Smooth muscle cell (in vitro differentiated cells): ENCODE measurements at regions not wholly inside any gene's neighbourhood (a gene's known extent, or its start where the extent isn't known, plus 50 kb on each side); places are given as distances from the start of the nearest gene placed in this dataset.
"Not testable (repeated sequence)": the region's sequence is repeated elsewhere in the genome, so short reads cannot be mapped to it uniquely, and the experiment has no call there.

ENCODE experiments used
- DNase-seq: peaks from one replicate; lab custom pipeline; 2025; ENCODE audit not compliant: unreplicated experiment; lab: John Stamatoyannopoulos, UW
- H2AFZ ChIP-seq: fragments of 200-600 bp; sonication (generic); 2 replicates; pipeline ENCODE4 v1.6.0; 2016; ENCODE audit warnings: antibody characterized with exemption, low read depth, mild to moderate bottlenecking
- H3F3A ChIP-seq: fragments of 200-600 bp; sonication (generic); 2 replicates; pipeline ENCODE4 v1.6.0; 2017; ENCODE audit warnings: antibody characterized with exemption, low read depth
- H3K27ac ChIP-seq: fragments of 200-600 bp; sonication (generic); 2 replicates; pipeline ENCODE4 v1.5.1; 2016; ENCODE audit warnings: low read depth, mild to moderate bottlenecking
- H3K27me3 ChIP-seq: fragments of 200-600 bp; sonication (generic); 2 replicates; pipeline ENCODE4 v1.6.1; 2016; ENCODE audit warnings: low read depth, mild to moderate bottlenecking
- H3K36me3 ChIP-seq: fragments of 200-600 bp; sonication (generic); 2 replicates; pipeline ENCODE4 v1.5.1; 2016; ENCODE audit warnings: low read depth
- H3K4me1 ChIP-seq: fragments of 200-600 bp; sonication (generic); 2 replicates; pipeline ENCODE4 v1.5.1; 2016; ENCODE audit warnings: low read depth
- H3K4me2 ChIP-seq: fragments of 200-600 bp; sonication (generic); 2 replicates; pipeline ENCODE4 v1.6.0; 2016; ENCODE audit warnings: mild to moderate bottlenecking
- H3K4me3 ChIP-seq: fragments of 200-600 bp; sonication (generic); 2 replicates; pipeline ENCODE4 v1.5.1; 2016; ENCODE audit warnings: mild to moderate bottlenecking
- H3K79me2 ChIP-seq: fragments of 200-600 bp; sonication (generic); 2 replicates; pipeline ENCODE4 v1.6.0; 2016; ENCODE audit warnings: low read depth, mild to moderate bottlenecking
- H3K9ac ChIP-seq: fragments of 200-600 bp; sonication (generic); 2 replicates; pipeline ENCODE4 v1.6.0; 2016; ENCODE audit warnings: low read depth
- H3K9me3 ChIP-seq: fragments of 200-600 bp; sonication (generic); replicated peaks from 2 replicates; pipeline ENCODE4 v1.5.1; 2016; ENCODE audit warnings: low read depth
- H4K20me1 ChIP-seq: fragments of 200-600 bp; sonication (generic); 2 replicates; pipeline ENCODE4 v1.6.0; 2016; ENCODE audit warnings: low read depth
- WGBS: methylation state at CpG from one replicate; pipeline ENCODE4 v1.1.7; 2016; ENCODE audit warnings: low lambda C conversion rate; 5-methylcytosine and 5-hydroxymethylcytosine counted together
- TF ChIP-seq, protein P1 (sequence below): fragments of 200-600 bp; sonication (generic); IDR thresholded peaks from 2 replicates; pipeline ENCODE4 v1.5.1; 2017; ENCODE audit warnings: borderline replicate concordance, mild to moderate bottlenecking, antibody characterized with exemption; ENCODE audit not compliant: insufficient read depth, poor library complexity, severe bottlenecking

DNA sequence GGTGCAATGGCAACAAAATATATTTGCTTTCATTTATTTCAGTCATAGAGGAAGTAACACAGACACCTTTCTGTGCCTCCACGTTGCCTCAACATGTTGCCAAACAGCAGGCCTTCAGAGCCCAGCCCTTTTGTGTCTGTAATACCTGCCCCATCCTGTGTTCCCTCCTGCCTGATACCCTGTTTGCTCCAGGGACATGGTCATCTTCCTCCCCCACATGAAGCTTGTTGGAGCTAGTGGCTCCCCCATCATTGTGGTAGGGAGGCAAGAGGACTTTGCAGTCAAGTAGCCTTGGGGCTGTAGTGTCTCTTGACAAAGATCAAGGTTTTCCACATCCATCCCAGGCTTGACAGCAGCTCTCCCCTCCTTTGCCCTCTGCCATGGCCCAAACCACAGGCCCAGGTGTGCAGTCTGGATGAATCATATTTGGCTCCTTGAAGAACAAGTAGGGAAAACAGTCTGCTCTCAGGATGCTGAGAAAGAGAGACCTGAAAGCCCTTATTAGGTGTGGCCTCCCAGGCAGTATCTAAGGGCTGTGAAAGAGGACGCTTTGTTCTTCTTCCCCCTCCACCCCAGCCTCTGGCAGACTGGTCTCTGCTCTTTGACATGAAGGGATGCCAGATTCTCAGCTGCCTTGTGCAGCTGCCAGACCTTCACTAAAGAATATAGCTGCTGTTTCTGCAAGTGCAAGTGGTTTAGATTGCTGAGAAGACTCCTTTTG is 329.0 kb downstream of the C12orf75 start:
- no peaks in the 10 kb centered on the region for H3K4me1 ChIP-seq
- H3K79me2 ChIP-seq, result no peaks in the 10 kb centered on the region
- DNase-seq, result no peak
- TF ChIP-seq, protein P1, sequence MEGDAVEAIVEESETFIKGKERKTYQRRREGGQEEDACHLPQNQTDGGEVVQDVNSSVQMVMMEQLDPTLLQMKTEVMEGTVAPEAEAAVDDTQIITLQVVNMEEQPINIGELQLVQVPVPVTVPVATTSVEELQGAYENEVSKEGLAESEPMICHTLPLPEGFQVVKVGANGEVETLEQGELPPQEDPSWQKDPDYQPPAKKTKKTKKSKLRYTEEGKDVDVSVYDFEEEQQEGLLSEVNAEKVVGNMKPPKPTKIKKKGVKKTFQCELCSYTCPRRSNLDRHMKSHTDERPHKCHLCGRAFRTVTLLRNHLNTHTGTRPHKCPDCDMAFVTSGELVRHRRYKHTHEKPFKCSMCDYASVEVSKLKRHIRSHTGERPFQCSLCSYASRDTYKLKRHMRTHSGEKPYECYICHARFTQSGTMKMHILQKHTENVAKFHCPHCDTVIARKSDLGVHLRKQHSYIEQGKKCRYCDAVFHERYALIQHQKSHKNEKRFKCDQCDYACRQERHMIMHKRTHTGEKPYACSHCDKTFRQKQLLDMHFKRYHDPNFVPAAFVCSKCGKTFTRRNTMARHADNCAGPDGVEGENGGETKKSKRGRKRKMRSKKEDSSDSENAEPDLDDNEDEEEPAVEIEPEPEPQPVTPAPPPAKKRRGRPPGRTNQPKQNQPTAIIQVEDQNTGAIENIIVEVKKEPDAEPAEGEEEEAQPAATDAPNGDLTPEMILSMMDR, result no peak
- H3K27me3 ChIP-seq, result no peaks in the 10 kb centered on the region
- no peak overlapping the region for H2AFZ ChIP-seq
- H3K27ac ChIP-seq, result no peak overlapping the region
- no peaks in the 10 kb centered on the region for H3K9me3 ChIP-seq
- H3K36me3 ChIP-seq, result no peaks in the 10 kb centered on the region
- 71% methylated on average over 2 of the region's 2 CpGs for WGBS
- H4K20me1 ChIP-seq, result no peaks in the 10 kb centered on the region
- no peak overlapping the region for H3K4me2 ChIP-seq
- H3K4me3 ChIP-seq, result no peak overlapping the region
- H3F3A ChIP-seq, result no peaks in the 10 kb centered on the region
- no peak overlapping the region for H3K9ac ChIP-seq

DNA sequence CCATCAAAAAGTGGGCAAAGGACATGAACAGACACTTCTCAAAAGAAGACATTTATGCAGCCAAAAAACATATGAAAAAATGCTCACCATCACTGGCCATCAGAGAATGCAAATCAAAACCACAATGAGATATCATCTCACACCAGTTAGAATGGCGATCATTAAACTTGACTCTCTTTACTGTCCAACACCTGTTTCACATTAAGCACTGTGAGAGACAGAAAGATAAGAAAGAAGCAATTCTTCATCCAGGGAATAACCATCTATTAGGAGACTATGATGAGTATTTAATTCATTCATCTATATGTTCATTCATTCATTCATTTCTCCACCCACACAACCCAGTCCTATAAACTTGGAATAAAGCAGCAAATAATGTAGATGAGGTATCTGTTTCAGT is 334.3 kb downstream of the C12orf75 start:
- not testable (repeated sequence) for H3K9ac ChIP-seq, H3K4me2 ChIP-seq, H3F3A ChIP-seq, H3K9me3 ChIP-seq, H3K4me1 ChIP-seq, H4K20me1 ChIP-seq, H3K36me3 ChIP-seq, DNase-seq, H3K79me2 ChIP-seq, H3K27ac ChIP-seq, H2AFZ ChIP-seq, H3K4me3 ChIP-seq, H3K27me3 ChIP-seq
- WGBS, result 97% methylated on average over 1 of the region's 1 CpG

DNA sequence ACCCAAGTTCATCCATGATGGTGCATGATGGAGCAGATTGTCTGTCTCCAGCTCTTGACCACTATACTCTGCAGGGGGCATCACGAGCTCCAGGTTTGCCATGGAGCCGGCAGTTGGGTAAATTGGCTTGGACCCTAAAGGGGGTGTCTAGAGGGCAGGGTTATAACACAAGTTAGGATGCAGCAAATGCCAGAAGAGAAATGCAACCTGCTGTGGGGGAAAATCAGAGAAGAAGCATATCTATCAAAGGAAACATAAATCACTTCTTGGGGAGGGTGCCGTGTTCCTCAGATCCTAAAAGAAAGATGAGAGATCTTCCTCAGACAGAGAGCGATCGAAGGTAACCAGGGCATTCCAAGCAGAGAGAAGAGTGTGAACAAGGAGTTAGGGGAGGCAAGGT is 334.9 kb downstream of the C12orf75 start:
- no peaks in the 10 kb centered on the region for H4K20me1 ChIP-seq
- no peaks in the 10 kb centered on the region for H3K4me1 ChIP-seq
- no peaks in the 10 kb centered on the region for H3F3A ChIP-seq
- no peak overlapping the region for H3K4me3 ChIP-seq
- H3K36me3 ChIP-seq, result no peaks in the 10 kb centered on the region
- no peak overlapping the region for H3K27ac ChIP-seq
- no peak for DNase-seq
- H3K4me2 ChIP-seq, result no peak overlapping the region
- no peak overlapping the region for H2AFZ ChIP-seq
- no peaks in the 10 kb centered on the region for H3K9me3 ChIP-seq
- no peak overlapping the region for H3K9ac ChIP-seq
- no peaks in the 10 kb centered on the region for H3K27me3 ChIP-seq
- TF ChIP-seq, protein P1, result no peak
- WGBS, result 96% methylated on average over 5 of the region's 5 CpGs
- H3K79me2 ChIP-seq, result no peaks in the 10 kb centered on the region

DNA sequence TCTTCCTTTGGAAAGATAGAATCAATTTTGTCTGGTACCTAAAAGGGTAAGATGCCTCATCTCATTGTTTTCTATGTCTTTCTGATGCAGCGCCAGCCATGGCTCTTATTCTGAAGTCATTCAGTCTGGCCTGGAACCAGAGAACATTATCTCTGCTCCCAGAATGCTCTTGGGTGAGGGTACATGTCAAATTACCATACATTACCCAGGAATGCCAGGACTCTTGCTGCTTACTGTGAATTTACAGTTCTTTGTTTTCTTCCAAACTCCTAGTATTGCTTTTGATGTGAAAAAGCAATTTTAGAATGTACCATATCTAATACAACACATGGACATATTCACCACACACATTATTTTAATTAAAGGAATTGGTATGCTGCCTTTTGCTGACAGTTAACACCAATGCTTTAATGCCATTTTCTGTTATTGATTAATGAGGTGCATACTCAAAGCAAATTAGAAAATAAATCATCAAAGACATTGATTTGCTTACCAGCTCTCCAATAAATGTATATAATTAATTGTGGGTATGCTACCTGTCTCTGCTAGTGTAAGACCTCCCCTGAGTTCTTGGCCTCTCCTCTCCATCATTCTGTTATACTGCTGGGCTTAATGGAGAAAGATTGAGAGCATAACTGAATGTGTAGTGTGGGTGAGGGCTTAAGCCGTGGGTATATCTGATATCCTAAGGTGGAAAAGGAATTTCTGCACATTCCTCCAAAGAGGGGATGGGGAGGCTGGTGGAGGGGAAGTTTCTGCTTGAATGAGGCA is 337.7 kb downstream of the C12orf75 start:
- no peak for DNase-seq
- no peak overlapping the region for H2AFZ ChIP-seq
- 96% methylated on average over 2 of the region's 2 CpGs for WGBS
- no peaks in the 10 kb centered on the region for H3F3A ChIP-seq
- H4K20me1 ChIP-seq, result no peaks in the 10 kb centered on the region
- H3K4me3 ChIP-seq, result no peak overlapping the region
- H3K4me2 ChIP-seq, result no peak overlapping the region
- H3K9me3 ChIP-seq, result no peaks in the 10 kb centered on the region
- TF ChIP-seq, protein P1, result no peak
- no peaks in the 10 kb centered on the region for H3K79me2 ChIP-seq
- H3K36me3 ChIP-seq, result no peaks in the 10 kb centered on the region
- no peaks in the 10 kb centered on the region for H3K4me1 ChIP-seq
- H3K27me3 ChIP-seq, result no peaks in the 10 kb centered on the region
- no peak overlapping the region for H3K9ac ChIP-seq
- no peak overlapping the region for H3K27ac ChIP-seq
